Suprapubic skin (tissue), 3 donors: ENCODE measurements at regions not wholly inside any gene's neighbourhood (a gene's known extent, or its start where the extent isn't known, plus 50 kb on each side); places are given as distances from the start of the nearest gene placed in this dataset.

ENCODE experiments used
- POLR2AphosphoS5 ChIP-seq, 3 donors: sonication (generic); formaldehyde crosslinking; IDR thresholded peaks; one replicate each; pipeline ENCODE4 v1.6.1; 2017; ENCODE audit warnings: antibody characterized with exemption in 3 of 3
- TF ChIP-seq, protein P1 (sequence below), 2 donors: fragments of 200-600 bp in 1 of 2; fragments of 450-650 bp in 1 of 2; sonication (generic) in 1 of 2; IDR thresholded peaks; one replicate each; pipeline ENCODE4 v1.5.1; 2016 to 2019; ENCODE audit warnings: antibody characterized with exemption in 2 of 2, mild to moderate bottlenecking in 1 of 2, moderate library complexity in 1 of 2

DNA sequence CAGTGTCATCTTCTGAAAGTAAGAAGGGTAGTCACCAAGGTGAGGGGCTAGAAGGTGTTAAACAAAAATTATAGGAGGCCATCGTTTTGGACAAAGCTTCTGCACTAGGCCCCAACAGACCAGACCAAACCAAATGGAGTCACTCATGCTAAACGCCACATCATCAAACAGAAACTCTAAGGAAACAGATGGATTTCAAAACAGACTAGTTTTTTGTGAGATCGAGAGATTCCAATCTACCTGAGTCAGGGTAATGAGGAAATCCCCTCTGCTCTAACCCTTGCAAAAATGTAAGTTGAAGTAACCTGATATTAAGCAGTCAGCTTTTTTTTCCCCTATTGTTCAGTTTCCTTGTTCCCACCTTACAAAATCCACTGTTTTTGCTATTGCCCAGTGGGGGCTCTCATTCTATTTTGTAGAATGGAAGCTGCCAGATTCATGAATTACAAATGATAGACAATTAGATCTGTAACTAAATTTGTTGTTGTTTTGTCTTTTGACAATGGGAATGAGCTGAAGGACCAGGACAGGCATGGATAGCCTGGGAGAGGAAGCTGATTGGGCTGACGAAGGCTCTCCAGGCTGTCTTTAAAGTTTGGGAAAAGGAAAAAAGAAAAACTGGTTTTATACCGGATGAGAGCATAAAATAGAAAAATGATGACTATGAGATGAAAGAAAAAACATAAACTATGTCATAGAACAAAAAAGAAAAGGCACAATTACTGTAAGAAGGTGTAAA lies 94.7 kb upstream of the ADAMTSL1 start:
- TF ChIP-seq, protein P1, sequence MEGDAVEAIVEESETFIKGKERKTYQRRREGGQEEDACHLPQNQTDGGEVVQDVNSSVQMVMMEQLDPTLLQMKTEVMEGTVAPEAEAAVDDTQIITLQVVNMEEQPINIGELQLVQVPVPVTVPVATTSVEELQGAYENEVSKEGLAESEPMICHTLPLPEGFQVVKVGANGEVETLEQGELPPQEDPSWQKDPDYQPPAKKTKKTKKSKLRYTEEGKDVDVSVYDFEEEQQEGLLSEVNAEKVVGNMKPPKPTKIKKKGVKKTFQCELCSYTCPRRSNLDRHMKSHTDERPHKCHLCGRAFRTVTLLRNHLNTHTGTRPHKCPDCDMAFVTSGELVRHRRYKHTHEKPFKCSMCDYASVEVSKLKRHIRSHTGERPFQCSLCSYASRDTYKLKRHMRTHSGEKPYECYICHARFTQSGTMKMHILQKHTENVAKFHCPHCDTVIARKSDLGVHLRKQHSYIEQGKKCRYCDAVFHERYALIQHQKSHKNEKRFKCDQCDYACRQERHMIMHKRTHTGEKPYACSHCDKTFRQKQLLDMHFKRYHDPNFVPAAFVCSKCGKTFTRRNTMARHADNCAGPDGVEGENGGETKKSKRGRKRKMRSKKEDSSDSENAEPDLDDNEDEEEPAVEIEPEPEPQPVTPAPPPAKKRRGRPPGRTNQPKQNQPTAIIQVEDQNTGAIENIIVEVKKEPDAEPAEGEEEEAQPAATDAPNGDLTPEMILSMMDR (IDR thresholded peaks at IDR 0.05) = no peak
- no peak for TF ChIP-seq POLR2AphosphoS5 (IDR thresholded peaks at IDR 0.05)
